BJ (cell line): ENCODE measurements at regions not wholly inside any gene's neighbourhood (a gene's known extent, or its start where the extent isn't known, plus 50 kb on each side); places are given as distances from the start of the nearest gene placed in this dataset.

Experiments
- CTCF ChIA-PET: fragments of 350-600 bp; formaldehyde crosslinking; extraction: SDS; loops from one replicate; lab custom pipeline; 2021; ENCODE audit warnings: antibody characterized with exemption, inconsistent platforms; lab: Yijun Ruan, JAX
- POLR2A ChIA-PET: fragments of 300-600 bp; sonication (Branson Sonifier 250); formaldehyde crosslinking; extraction: SDS; loops from one replicate; lab custom pipeline; 2021; ENCODE audit warnings: antibody characterized with exemption; lab: Charles Lee
- DNase-seq: peaks from one replicate; pipeline ENCODE4 v3.0.0-alpha.2; 2011; ENCODE audit warnings: low read depth
- H3K27me3 ChIP-seq: 2 replicates; pipeline ENCODE4 v1.6.0; 2011; ENCODE audit warnings: low read length; ENCODE audit not compliant: control insufficient read depth, insufficient read depth
- H3K36me3 ChIP-seq: 2 replicates; pipeline ENCODE4 v1.5.1; 2011; ENCODE audit warnings: low read length; ENCODE audit not compliant: control insufficient read depth, insufficient read depth
- H3K4me3 ChIP-seq: 2 replicates; pipeline ENCODE4 v1.5.1; 2011; ENCODE audit warnings: low read depth, mild to moderate bottlenecking, control low read depth, low read length
- CTCF ChIP-seq: IDR thresholded peaks from 2 replicates; pipeline ENCODE4 v1.5.1; 2011; ENCODE audit warnings: low read depth, mild to moderate bottlenecking, control low read depth, inconsistent platforms, low read length, moderate library complexity; ENCODE audit not compliant: insufficient read depth

- Histone ChIP-seq H3K36me3 (no peaks in the 10 kb centered on the region), H3K27me3 (peaks cover 8% of the 10 kb centered on the region), H3K4me3 (no peak overlapping the region)
- TF ChIP-seq CTCF: no peak
- POLR2A ChIA-PET: no interaction called here
- no peak for DNase-seq
- CTCF ChIA-PET: interaction anchor here (0.8 kb wide), 1 partner anchor 11 kb away, joined by 3 read pairs; no protein-coding TSS in a partner anchor
These were observed 193.8 kb upstream of the LHX5 start for GRCh38 chr12:113665457-113665856.

- H3K36me3 ChIP-seq: no peaks in the 10 kb centered on the region
- CTCF ChIA-PET: no interaction called here
- H3K27me3 ChIP-seq: peaks cover 4% of the 10 kb centered on the region
- H3K4me3 ChIP-seq: no peak overlapping the region
- POLR2A ChIA-PET: no interaction called here
- DNase-seq: no peak
- no peak for TF ChIP-seq CTCF
These were observed 192.6 kb upstream of the LHX5 start for GRCh38 chr12:113664224-113664681.

GRCh38 chr12:113663396-113663795, 191.7 kb upstream of the LHX5 start:
- H3K4me3 ChIP-seq: no peak overlapping the region
- H3K27me3 ChIP-seq: peaks cover 4% of the 10 kb centered on the region
- TF ChIP-seq CTCF: no peak
- POLR2A ChIA-PET: no interaction called here
- no peaks in the 10 kb centered on the region for H3K36me3 ChIP-seq
- no peak for DNase-seq
- CTCF ChIA-PET: no interaction called here

GRCh38 chr12:113660936-113661335, 189.3 kb upstream of the LHX5 start:
- TF ChIP-seq CTCF: no peak
- DNase-seq: no peak
- Histone ChIP-seq H3K36me3 (no peaks in the 10 kb centered on the region), H3K27me3 (no peaks in the 10 kb centered on the region), H3K4me3 (no peak overlapping the region)
- POLR2A ChIA-PET: no interaction called here
- CTCF ChIA-PET: no interaction called here

- no peak for DNase-seq
- H3K36me3 ChIP-seq: no peaks in the 10 kb centered on the region
- no peak for TF ChIP-seq CTCF
- CTCF ChIA-PET: no interaction called here
- no peaks in the 10 kb centered on the region for H3K27me3 ChIP-seq
- H3K4me3 ChIP-seq: no peak overlapping the region
- POLR2A ChIA-PET: no interaction called here
These were observed 187.7 kb upstream of the LHX5 start for GRCh38 chr12:113659416-113659815.
